ENCODE measurements at regions not wholly inside any gene's neighbourhood (a gene's known extent, or its start where the extent isn't known, plus 50 kb on each side); places are given as distances from the start of the nearest gene placed in this dataset.
"Not testable (repeated sequence)": the region's sequence is repeated elsewhere in the genome, so short reads cannot be mapped to it uniquely, and the experiment has no call there.

DNA sequence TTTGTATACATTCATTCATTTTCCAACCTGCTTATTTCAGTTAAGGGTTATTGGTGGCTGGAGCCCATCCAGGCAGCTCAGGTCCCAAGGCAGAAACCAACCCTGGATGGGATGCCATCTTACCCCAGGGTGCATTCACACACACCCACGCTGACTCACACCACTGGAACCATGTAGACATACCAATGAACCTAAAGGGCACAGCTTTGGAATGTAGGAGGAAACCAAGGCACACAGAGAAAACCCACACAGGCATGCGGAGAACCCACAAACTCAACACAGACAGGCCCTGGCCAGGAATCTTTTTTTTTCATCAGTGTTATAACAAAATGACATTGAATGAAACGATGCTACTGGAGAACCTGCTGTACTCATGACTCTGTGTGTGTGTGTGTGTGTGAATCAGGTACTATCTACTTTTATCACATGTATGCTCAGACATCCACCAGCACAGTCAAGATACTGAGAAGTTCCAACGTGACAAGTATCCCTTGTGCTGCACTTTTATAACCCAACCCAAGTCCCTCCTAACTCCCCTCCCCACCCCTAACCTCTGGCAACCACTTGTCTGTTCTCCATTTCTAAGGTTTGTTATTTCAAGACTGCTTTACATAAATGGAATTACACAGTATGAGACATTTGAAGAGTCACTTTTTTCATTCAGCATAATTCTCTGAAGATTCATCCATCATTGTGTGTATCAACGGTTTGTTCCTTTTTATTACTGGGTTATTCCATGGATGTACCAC is 286.8 kb upstream of the PLD5 start:
- Histone ChIP-seq H3K4me1 (no peaks in the 10 kb centered on the region), H3K9me3 (no peaks in the 10 kb centered on the region), H3K36me3 (no peaks in the 10 kb centered on the region), H3K27me3 (no peaks in the 10 kb centered on the region), H3K4me3 (no peak overlapping the region), H3K27ac (no peak overlapping the region)
- no peak for DNase-seq (ENCODE audit: low spot score)
- TF ChIP-seq, protein P1, sequence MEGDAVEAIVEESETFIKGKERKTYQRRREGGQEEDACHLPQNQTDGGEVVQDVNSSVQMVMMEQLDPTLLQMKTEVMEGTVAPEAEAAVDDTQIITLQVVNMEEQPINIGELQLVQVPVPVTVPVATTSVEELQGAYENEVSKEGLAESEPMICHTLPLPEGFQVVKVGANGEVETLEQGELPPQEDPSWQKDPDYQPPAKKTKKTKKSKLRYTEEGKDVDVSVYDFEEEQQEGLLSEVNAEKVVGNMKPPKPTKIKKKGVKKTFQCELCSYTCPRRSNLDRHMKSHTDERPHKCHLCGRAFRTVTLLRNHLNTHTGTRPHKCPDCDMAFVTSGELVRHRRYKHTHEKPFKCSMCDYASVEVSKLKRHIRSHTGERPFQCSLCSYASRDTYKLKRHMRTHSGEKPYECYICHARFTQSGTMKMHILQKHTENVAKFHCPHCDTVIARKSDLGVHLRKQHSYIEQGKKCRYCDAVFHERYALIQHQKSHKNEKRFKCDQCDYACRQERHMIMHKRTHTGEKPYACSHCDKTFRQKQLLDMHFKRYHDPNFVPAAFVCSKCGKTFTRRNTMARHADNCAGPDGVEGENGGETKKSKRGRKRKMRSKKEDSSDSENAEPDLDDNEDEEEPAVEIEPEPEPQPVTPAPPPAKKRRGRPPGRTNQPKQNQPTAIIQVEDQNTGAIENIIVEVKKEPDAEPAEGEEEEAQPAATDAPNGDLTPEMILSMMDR (IDR thresholded peaks at IDR 0.05): no peak

GRCh38 chr1:242806324-242806723 is 281.8 kb upstream of the PLD5 start:
- no peak overlapping the region for H3K4me3 ChIP-seq
- no peaks in the 10 kb centered on the region for H3K36me3 ChIP-seq
- no peak for DNase-seq (ENCODE audit: low spot score)
- no peaks in the 10 kb centered on the region for H3K4me1 ChIP-seq
- H3K9me3 ChIP-seq: no peaks in the 10 kb centered on the region
- H3K27ac ChIP-seq: no peak overlapping the region
- TF ChIP-seq, protein P1 (IDR thresholded peaks at IDR 0.05): no peak
- H3K27me3 ChIP-seq: no peaks in the 10 kb centered on the region

GRCh38 chr1:242805360-242805759 is 280.9 kb upstream of the PLD5 start:
- DNase-seq (ENCODE audit: low spot score); H3K27me3 ChIP-seq; H3K36me3 ChIP-seq; H3K27ac ChIP-seq; H3K9me3 ChIP-seq; H3K4me1 ChIP-seq; H3K4me3 ChIP-seq: not testable (repeated sequence)

DNA sequence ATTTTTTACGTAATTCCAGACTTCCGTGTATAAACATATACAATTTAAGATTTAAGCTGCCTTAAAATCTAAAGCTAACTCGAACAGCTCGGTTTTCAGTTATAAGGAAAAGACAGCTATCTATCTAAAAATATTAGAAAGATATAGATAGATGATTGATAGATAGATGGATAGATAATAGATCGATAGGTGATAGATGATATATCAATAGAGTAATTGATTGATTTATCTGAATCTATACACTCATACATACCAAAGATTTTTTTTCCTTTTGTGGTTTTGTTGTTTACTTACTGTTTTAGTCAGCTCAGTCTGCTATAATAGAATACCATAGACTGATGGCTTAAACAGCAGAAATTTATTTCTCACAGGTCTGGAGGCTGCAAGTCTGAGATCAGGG is 278.5 kb upstream of the PLD5 start:
- Histone ChIP-seq H3K27ac (no peak overlapping the region), H3K27me3 (no peaks in the 10 kb centered on the region), H3K9me3 (no peaks in the 10 kb centered on the region), H3K4me3 (no peak overlapping the region), H3K36me3 (no peaks in the 10 kb centered on the region), H3K4me1 (no peaks in the 10 kb centered on the region)
- TF ChIP-seq, protein P1 (IDR thresholded peaks at IDR 0.05): no peak
- no peak for DNase-seq (ENCODE audit: low spot score)

DNA sequence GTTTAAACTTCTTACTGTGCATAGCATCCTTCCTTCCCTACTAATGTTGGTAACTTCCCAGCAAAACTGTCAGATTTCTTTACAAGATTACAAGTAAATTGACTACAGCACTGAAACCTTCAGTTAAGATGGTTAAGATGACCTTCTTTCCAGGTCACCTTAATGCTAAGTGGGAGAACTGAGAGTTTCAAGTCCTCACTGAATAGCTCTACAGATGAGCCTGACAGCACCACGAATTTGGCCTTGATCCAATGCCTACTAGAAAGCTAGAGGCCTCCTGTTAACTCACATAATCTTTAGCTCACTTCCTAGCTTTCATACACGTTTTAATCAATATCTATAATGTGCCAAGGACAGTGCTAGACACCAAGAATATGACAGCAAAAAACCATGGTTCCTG is 276.0 kb upstream of the PLD5 start:
- TF ChIP-seq, protein P1 (IDR thresholded peaks at IDR 0.05): no peak
- Histone ChIP-seq H3K4me3 (no peak overlapping the region), H3K27me3 (no peaks in the 10 kb centered on the region), H3K36me3 (no peaks in the 10 kb centered on the region), H3K9me3 (no peaks in the 10 kb centered on the region), H3K4me1 (no peaks in the 10 kb centered on the region), H3K27ac (no peak overlapping the region)
- DNase-seq (ENCODE audit: low spot score): no peak

- TF ChIP-seq, protein P1 (IDR thresholded peaks at IDR 0.05): no peak
- no peak overlapping the region for H3K4me3 ChIP-seq
- no peaks in the 10 kb centered on the region for H3K9me3 ChIP-seq
- DNase-seq (ENCODE audit: low spot score): no peak
- no peaks in the 10 kb centered on the region for H3K36me3 ChIP-seq
- H3K4me1 ChIP-seq: no peaks in the 10 kb centered on the region
- no peaks in the 10 kb centered on the region for H3K27me3 ChIP-seq
- no peak overlapping the region for H3K27ac ChIP-seq
Measured at GRCh38 chr1:242797856-242798255, 273.4 kb upstream of the PLD5 start.
